HCT116 (cell line): ENCODE measurements at regions not wholly inside any gene's neighbourhood (a gene's known extent, or its start where the extent isn't known, plus 50 kb on each side); places are given as distances from the start of the nearest gene placed in this dataset.

Experiments used
- CEBPB ChIP-seq: IDR thresholded peaks from 2 replicates; pipeline ENCODE4 v1.6.1; 2012; ENCODE audit warnings: low read depth
- EGR1 ChIP-seq: IDR thresholded peaks from 2 replicates; pipeline ENCODE4 v1.6.1; 2012; ENCODE audit warnings: low read depth
- EZH2 ChIP-seq: fragments of 200-600 bp; sonication (generic); IDR thresholded peaks from 2 replicates; pipeline ENCODE4 v1.6.1; 2017; ENCODE audit warnings: antibody characterized with exemption, mixed run types
- EZH2phosphoT487 ChIP-seq: fragments of 200-600 bp; IDR thresholded peaks from 2 replicates; pipeline ENCODE4 v1.6.1; 2018; ENCODE audit warnings: antibody characterized with exemption, borderline replicate concordance
- POLR2A ChIP-seq: IDR thresholded peaks from 2 replicates; pipeline ENCODE4 v1.7.0; 2011; ENCODE audit warnings: borderline replicate concordance; ENCODE audit not compliant: insufficient read depth, insufficient read length; ENCODE audit errors: extremely low read depth
- SP1 ChIP-seq: IDR thresholded peaks from 2 replicates; pipeline ENCODE4 v1.6.1; 2012; ENCODE audit warnings: low read depth
- TCF7L2 ChIP-seq: IDR thresholded peaks from 2 replicates; pipeline ENCODE4 v1.7.0; 2011; ENCODE audit warnings: borderline replicate concordance, inconsistent platforms; ENCODE audit not compliant: insufficient read depth, insufficient read length; ENCODE audit errors: extremely low read depth
- ZNF274 ChIP-seq: fragments of 200-500 bp; sonication (Bioruptor generic); IDR thresholded peaks from 2 replicates; pipeline ENCODE4 v1.6.1; 2014; ENCODE audit warnings: mild to moderate bottlenecking, low read depth, low read length, inconsistent platforms
- TF ChIP-seq, protein P1 (sequence below), 3 experiments: fragments of 200-600 bp in 1 of 3; sonication (generic) in 1 of 3; IDR thresholded peaks in 2 of 3; conservative IDR thresholded peaks in 1 of 3; 2 replicates each; pipeline ENCODE4 v1.5.1; 2012 to 2017; ENCODE audit warnings: low read depth in 2 of 3, low read length in 2 of 3, antibody characterized with exemption in 1 of 3, borderline replicate concordance in 1 of 3, control low read depth in 1 of 3, mild to moderate bottlenecking in 1 of 3, mixed read lengths in 1 of 3, mixed run types in 1 of 3, moderate library complexity in 1 of 3; ENCODE audit not compliant: insufficient read depth in 1 of 3
- TF ChIP-seq, protein P2 (sequence below): IDR thresholded peaks from 2 replicates; pipeline ENCODE4 v1.6.1; 2012
- TF ChIP-seq, protein P3 (sequence below): IDR thresholded peaks from 2 replicates; pipeline ENCODE4 v1.6.1; 2012

DNA sequence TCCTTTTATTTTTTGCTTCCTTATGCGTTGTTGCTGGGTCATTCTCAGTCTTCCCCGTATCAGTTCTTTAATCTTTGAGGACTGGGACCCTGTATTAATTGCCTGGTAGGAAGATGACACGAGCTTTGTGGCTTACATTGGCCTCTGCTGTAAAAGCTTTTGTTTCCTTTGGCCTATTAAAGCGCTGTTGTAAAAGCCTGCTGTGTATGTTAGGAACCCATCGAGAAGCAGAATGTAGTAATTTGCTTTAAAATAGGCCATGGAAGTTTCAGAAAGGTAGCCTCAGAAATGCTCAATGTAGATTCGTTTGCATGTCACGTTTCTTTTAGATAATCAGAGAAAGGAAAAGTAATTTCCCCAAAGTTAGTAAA lies 257.5 kb upstream of the STARD13 start:
- TF ChIP-seq CEBPB (peak; percentile 17; the same call in 1 of the 2 replicates), EZH2 (no peak), POLR2A (no peak), TCF7L2 (no peak), ZNF274 (no peak), SP1 (no peak; the same call in 1 of the 2 replicates), EGR1 (no peak), EZH2phosphoT487 (no peak)
- TF ChIP-seq, protein P1, sequence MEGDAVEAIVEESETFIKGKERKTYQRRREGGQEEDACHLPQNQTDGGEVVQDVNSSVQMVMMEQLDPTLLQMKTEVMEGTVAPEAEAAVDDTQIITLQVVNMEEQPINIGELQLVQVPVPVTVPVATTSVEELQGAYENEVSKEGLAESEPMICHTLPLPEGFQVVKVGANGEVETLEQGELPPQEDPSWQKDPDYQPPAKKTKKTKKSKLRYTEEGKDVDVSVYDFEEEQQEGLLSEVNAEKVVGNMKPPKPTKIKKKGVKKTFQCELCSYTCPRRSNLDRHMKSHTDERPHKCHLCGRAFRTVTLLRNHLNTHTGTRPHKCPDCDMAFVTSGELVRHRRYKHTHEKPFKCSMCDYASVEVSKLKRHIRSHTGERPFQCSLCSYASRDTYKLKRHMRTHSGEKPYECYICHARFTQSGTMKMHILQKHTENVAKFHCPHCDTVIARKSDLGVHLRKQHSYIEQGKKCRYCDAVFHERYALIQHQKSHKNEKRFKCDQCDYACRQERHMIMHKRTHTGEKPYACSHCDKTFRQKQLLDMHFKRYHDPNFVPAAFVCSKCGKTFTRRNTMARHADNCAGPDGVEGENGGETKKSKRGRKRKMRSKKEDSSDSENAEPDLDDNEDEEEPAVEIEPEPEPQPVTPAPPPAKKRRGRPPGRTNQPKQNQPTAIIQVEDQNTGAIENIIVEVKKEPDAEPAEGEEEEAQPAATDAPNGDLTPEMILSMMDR (IDR thresholded peaks at IDR 0.05 in 2 of 3, conservative IDR thresholded peaks at IDR 0.05 in 1 of 3; ENCODE audit: borderline replicate concordance in 1 of 3, insufficient read depth in 1 of 3, low read depth in 2 of 3, low read length in 2 of 3), result no peak
- TF ChIP-seq, protein P2, sequence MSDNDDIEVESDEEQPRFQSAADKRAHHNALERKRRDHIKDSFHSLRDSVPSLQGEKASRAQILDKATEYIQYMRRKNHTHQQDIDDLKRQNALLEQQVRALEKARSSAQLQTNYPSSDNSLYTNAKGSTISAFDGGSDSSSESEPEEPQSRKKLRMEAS, result no peak
- TF ChIP-seq, protein P3, sequence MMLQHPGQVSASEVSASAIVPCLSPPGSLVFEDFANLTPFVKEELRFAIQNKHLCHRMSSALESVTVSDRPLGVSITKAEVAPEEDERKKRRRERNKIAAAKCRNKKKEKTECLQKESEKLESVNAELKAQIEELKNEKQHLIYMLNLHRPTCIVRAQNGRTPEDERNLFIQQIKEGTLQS, result no peak
